SU-DHL-6 (cell line): ENCODE measurements at regions not wholly inside any gene's neighbourhood (a gene's known extent, or its start where the extent isn't known, plus 50 kb on each side); places are given as distances from the start of the nearest gene placed in this dataset.

Source experiments
- CTCF ChIP-seq: fragments of 200-600 bp; sonication (generic); IDR thresholded peaks from one replicate; pipeline ENCODE4 v1.5.1; 2017; ENCODE audit warnings: antibody characterized with exemption, mild to moderate bottlenecking, low read length, moderate library complexity; ENCODE audit not compliant: insufficient read depth, poor library complexity, severe bottlenecking
- EZH2phosphoT487 ChIP-seq: fragments of 200-600 bp; sonication (generic), shearing (Covaris generic); conservative IDR thresholded peaks from 2 replicates; pipeline ENCODE4 v1.6.1; 2018; ENCODE audit warnings: mild to moderate bottlenecking, antibody characterized with exemption, low read length, moderate library complexity, mixed read lengths

DNA sequence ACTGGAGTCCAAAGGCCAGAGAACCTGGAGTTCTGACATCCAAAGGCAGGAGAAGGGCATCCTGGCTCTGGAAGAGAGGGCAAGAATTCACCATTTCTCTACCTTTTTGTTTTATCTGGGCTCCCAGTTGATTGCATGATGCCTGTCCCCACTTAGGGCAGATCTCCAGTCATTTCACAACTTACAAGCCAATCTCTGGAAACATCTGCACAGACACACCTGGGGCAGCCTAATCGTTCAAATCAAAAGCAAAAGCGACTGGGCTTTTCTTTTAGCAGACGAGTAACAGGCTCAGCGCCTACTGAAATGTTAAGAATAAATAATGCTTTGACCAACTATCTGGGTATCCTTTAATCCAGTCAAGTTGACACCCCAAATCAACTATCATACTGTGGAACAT is 136.0 kb upstream of the NPY2R start:
- TF ChIP-seq CTCF (no peak), EZH2phosphoT487 (no peak)
